Hindlimb muscle (tissue), 1 donor: ENCODE measurements at regions not wholly inside any gene's neighbourhood (a gene's known extent, or its start where the extent isn't known, plus 50 kb on each side); places are given as distances from the start of the nearest gene placed in this dataset.
A peak's percentile ranks its signal among the peaks of the same experiment; 100 is the strongest.
"Not testable (repeated sequence)": the region's sequence is repeated elsewhere in the genome, so short reads cannot be mapped to it uniquely, and the experiment has no call there.

ENCODE experiments used
- DNase-seq: peaks from one replicate; pipeline ENCODE4 v3.0.0-alpha.2; 2013

- not testable (repeated sequence) for DNase-seq
These were observed 266.0 kb upstream of the ANKRD50 start for GRCh38 chr4:124978536-124978935.

GRCh38 chr4:124977045-124977444, 264.5 kb upstream of the ANKRD50 start:
- DNase-seq, result no peak

- no peak for DNase-seq
These were observed 261.6 kb upstream of the ANKRD50 start for GRCh38 chr4:124974152-124974551.

GRCh38 chr4:124973716-124974115, 261.2 kb upstream of the ANKRD50 start:
- no peak for DNase-seq

GRCh38 chr4:124970011-124970410, 257.5 kb upstream of the ANKRD50 start:
- DNase-seq, result no peak

- no peak for DNase-seq
These were observed 253.0 kb upstream of the ANKRD50 start for GRCh38 chr4:124965497-124965891.

- no peak for DNase-seq
These were observed 252.4 kb upstream of the ANKRD50 start for GRCh38 chr4:124964852-124965496.

- no peak for DNase-seq
These were observed 251.7 kb upstream of the ANKRD50 start for GRCh38 chr4:124964251-124964650.

- no peak for DNase-seq
These were observed 248.7 kb upstream of the ANKRD50 start for GRCh38 chr4:124961138-124961750.

GRCh38 chr4:124958847-124959246, 246.3 kb upstream of the ANKRD50 start:
- DNase-seq, result no peak

- no peak for DNase-seq
These were observed 242.9 kb upstream of the ANKRD50 start for GRCh38 chr4:124955476-124955875.

GRCh38 chr4:124954046-124954445, 241.5 kb upstream of the ANKRD50 start:
- no peak for DNase-seq

GRCh38 chr4:124953486-124953885, 241.0 kb upstream of the ANKRD50 start:
- no peak for DNase-seq

- no peak for DNase-seq
These were observed 240.5 kb upstream of the ANKRD50 start for GRCh38 chr4:124953061-124953460.

- no peak for DNase-seq
These were observed 240.1 kb upstream of the ANKRD50 start for GRCh38 chr4:124952601-124953000.

- DNase-seq, result no peak
These were observed 236.6 kb upstream of the ANKRD50 start for GRCh38 chr4:124948976-124949597.

- no peak for DNase-seq
These were observed 235.2 kb upstream of the ANKRD50 start for GRCh38 chr4:124947622-124948265.

GRCh38 chr4:124946696-124947095, 234.2 kb upstream of the ANKRD50 start:
- no peak for DNase-seq

- DNase-seq, result no peak
These were observed 232.9 kb upstream of the ANKRD50 start for GRCh38 chr4:124945422-124945821.

- DNase-seq, result no peak
These were observed 231.4 kb upstream of the ANKRD50 start for GRCh38 chr4:124943938-124944337.

- DNase-seq, result no peak
These were observed 230.8 kb upstream of the ANKRD50 start for GRCh38 chr4:124943145-124943889.

GRCh38 chr4:124941267-124941666, 228.7 kb upstream of the ANKRD50 start:
- DNase-seq, result no peak

- DNase-seq, result peak; percentile 61
These were observed 227.9 kb upstream of the ANKRD50 start for GRCh38 chr4:124940387-124940786.
